HG02938 (cell line): ENCODE measurements at regions not wholly inside any gene's neighbourhood (a gene's known extent, or its start where the extent isn't known, plus 50 kb on each side); places are given as distances from the start of the nearest gene placed in this dataset.

ENCODE experiments used
- ATAC-seq: cut with Tn5 transposase; IDR thresholded peaks from one replicate; pipeline ENCODE4 v1.9.1; 2021; ENCODE audit warnings: mild to moderate bottlenecking, moderate library complexity; ENCODE audit not compliant: unreplicated experiment

DNA sequence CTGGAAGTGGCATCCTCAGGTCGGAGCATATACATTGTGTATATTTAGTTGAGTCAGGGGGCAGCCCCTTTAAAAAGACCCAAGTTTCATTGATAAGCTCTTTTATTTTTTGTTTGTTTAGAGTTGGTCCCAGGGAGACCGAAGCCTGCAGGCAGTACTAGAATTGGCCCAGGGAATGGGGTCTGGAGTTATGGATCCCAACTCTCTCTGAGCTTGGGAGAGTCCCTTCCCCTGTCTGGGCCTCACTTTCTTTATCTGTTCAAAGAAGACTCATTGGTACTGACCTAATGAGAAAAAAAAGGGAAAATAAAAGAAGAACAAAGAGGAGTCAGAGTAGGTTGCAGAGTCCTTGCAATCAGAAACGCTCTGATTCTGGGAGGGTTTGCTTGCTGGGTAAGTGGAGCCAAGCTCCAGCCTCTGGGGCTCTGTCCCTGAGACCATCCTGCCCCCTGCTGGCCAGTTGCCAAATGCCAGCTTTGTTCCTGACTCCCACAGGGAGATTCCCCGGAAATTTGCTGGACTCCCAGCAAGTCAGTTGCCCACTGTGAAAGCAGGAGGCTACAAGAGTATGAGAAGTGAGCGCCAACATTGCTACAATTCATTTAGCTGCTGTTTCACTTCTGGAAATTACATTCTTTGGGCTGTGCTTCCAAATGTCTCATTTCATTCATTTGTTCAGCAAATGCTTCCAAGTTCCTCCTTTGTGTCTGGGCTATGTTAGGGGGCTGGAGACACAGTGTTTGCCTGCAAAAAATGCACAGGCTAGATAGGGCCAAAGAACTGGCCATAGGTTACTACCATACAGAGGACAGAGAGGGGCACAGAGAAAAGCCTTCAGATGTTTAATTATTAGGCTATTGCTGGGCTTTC, 156.2 kb downstream of the MELK start:
- no peak for ATAC-seq

DNA sequence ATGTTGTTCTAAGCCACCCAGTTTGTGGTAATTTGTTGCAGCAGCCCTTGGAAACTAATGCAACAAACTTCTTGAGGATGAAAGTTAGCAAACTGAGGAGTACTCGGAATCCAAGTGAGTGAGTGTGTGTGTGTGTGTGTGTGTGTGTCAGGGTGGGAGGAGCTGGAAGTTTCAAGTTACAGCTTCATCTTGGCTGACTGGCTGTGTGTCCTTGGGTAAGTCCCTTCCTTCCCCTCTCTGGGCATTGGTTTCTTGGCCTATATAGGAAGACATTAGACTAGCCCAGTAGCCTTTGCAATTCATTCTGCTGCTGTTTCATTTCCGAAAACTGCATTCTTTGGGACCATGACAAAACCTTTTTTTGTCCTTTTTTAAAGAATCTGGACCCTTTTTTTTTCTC, 157.2 kb downstream of the MELK start:
- no peak for ATAC-seq

DNA sequence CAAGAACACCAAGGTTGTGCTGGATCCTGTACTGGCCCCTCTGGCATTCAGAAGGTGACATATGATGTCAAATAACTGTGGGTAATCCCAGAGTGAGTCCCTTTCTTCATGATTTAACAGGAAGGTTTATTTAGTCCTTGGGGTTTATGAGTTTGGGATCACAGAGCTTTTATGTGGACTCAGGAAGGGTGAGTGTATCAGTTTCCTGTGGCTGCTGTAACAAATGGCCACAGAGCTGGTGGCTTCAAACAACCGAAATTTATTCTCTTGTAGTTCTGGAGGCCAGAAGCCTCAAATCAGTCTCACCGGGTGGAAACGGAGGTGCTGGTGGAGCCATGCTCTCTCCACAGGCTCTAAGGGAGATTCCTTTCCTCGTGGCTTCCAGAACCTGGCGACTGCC, 157.7 kb downstream of the MELK start:
- no peak for ATAC-seq

DNA sequence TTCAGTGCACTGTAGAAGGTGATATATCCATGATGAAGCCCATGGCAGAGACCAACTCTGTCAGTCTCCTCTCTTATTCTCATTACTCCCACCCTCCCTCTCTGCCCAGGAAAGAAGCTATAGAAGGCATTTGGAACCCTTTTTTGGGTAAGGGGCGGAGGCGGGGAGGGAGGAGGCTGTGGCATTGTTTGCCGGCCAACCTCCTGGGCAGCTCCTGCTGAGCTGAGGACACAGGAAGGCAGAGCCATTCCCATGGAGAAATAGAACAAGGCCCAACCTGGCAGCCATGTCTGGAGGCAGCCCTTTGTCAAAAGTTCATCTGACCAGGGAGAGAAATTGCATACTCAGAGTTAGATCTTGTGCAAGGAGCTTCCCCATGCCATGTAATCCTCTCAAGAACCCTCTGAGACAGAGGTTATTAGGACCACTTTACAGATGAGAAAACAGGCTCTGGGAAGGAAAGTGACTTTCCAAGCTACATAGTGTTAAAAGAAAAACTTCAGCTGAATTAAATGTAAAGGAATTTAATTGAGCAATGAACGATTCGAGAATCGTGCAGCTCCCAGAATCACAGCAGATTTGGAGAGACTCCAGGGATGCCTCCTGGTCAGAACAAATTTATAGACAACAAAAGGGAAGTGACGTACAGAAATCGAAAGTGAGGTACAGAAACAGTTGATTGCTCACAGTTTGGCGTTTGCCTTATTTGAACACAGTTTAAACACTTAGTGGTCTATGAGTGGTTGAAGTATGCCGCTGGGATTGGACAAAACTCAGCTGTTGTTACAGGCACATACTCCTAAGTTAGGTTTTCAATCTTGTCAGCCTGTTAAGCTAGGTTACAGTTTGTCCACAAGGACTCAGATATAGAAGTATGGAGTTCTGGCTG, 158.6 kb downstream of the MELK start:
- ATAC-seq: no peak

DNA sequence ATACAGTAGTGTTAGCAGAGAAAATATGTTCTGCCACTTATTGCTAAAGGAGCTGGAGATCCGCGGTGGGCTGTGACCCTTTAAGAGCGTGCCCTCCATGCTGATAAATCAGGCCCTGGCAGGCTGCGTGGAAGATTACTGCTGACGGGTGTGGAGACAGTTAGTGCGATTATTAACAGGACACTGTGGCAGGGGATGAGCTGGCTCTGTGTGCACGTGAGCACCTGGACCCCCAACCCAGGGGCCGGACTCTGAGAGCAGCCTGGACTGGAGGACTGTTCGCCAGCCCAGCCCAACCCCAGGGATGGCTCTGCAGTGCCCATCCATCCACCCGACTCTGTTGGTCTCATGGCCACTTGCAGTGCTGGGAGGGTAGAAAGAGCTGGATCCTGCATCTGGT, 162.0 kb downstream of the MELK start:
- no peak for ATAC-seq

DNA sequence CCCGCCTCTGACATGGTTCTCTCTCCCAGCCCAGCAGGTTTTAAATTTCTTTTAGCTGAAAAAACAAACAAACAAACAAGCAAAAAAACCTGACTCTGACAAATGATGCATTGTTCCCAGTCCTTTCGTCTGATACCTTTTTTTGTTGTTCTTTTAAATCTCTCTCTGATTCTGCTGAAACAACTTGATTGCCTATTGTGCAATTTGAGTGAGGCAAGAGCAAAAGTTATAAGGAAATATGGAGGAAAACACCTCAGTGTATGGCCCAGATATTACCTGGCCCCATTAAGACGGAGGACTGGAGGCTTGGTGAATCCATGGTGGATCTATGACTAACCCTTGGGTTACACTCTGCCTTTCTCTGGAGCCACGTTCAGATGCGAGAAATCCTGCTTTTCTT, 164.0 kb downstream of the MELK start:
- ATAC-seq: no peak

DNA sequence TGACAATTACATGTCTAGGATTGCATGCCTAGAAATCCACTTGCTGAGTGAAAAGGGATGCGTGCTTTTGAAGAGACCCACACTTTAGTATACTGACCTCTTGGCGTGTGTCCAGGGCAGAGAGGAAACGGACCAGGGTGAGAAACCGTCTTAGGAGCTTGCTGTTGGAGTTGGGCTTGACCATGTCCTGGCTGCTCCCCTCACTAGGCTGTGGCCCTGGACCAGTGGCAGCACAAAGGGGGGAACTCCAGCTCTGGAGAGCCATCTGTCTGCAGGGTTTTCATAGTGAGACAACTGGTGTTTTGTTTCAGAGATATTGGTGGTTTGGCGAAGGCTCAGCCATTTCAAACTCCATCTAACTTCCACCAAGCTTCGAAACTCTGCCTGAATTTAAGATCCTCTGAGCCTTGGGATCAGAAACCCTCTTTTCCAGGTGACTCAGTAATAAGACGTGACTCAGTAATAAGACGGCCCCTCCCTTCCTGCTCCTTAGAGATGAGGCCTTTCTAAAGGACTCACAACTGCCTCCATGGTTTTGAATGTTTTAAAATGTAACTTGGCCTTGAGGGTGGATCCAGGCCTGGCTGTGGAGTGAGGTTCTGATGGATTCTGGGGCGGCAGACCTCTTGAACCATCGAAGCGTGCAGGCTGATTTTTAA, 165.8 kb downstream of the MELK start:
- no peak for ATAC-seq

DNA sequence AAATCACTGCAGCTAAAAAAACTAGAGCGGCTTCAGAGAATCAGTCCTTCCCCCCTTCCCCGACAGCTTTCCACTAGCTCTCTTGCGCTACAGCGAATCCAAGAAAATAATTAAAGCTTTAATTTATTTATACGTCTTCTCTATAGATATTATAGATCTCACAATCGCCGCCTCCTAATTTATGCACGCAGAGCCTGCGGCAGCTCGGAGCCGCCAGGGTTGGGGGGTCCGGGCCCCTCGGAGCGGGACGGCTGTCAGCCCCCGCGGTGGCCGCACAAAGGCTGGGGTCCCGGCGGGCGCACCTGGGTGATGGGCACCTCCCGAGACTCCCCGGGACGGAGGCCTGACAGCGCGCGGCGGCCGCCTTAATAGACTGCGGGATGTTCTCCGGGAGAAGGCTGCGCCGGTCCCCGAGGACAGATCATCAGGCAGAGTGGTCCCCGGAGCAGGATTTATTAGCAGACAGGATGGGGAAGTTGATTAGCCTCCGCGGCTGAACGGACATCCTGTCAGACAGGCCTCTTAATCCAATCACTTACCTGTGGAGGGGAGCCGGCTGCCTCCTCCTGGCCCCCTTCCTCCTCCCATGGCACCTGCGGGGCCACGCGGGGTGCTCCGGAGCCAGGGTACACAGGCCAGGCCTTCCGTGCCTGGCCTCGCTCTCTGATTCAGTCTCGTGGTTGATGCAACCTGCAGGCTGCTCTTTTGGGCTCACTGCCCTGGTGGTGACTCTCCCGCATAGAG, 166.8 kb downstream of the MELK start:
- no peak for ATAC-seq

DNA sequence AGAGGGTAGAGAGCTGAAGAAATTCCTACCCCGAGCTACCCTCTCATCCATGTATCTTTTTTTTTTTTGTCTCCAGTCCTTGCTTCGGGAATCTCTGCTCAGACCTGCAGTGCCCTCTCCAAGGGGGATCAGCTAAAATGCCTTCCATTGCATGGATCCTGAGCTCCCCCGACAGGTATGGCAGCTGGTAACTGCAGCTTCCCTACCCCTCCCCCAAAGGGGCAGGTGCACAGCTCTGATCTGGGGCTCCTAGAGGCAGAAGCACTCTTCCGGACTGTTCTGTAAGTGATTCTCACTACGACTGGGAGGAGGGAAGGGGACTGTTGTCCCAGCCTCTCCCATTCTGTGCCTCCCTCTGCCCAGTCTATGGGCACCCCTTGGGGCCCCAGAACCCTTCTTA, 169.6 kb downstream of the MELK start:
- ATAC-seq: no peak

DNA sequence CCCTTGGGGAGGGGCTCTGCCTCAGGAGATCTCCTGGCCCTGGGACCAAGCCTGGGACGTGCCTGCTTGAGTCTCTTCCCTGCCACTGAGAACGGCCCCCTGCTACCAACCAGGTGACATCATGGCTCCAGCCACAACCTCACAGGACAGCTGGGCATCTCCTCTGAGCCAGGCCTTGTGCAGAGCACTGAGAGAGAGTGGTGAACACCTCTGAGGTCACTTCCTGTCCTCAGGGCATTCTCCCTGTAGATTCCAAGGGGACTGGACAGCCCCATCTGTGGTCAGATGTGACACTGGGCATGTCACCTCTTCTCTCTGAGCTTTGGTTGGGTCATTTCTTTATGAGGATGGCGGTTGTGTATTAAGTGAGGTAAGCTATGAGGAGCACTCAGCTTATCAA, 172.0 kb downstream of the MELK start:
- no peak for ATAC-seq

DNA sequence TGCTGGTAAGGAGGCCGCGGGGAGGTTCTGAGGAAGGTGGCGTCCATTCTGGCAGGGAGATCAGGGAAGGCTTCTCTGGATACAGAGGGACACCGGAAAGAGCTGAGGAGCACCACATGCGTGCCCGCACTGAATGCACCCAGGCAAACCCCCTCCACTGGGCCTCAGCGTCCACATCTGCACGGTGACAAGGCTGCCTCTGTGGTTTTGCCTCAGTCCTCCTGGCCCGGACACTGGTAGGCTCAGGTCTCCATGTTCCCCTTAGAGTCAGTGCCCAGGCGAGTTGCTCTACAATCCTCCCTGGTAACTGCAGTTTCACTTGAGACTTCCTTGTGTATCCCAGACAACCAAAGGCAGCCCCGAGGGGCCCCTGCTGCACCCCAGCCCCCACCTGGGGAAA, 173.3 kb downstream of the MELK start:
- no peak for ATAC-seq

DNA sequence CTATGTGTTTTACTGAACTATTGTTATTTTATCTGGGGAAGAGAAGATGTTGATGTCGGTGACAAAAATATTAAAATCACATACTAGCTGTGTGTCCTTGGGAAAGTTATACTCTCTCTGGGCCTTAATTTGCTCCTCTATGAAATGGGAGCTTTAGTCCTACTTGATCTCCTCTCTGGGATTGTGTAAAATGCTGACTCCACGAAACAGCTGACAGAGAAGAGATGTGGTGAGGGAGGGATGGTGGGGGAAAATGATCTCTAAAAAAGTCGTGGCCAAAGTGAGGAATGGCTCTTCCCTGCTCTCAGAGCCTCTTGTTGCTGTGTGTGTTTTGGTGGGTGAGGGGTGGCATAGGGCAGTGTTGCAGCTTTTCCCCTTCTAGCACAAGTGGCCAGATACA, 173.7 kb downstream of the MELK start:
- ATAC-seq: no peak

DNA sequence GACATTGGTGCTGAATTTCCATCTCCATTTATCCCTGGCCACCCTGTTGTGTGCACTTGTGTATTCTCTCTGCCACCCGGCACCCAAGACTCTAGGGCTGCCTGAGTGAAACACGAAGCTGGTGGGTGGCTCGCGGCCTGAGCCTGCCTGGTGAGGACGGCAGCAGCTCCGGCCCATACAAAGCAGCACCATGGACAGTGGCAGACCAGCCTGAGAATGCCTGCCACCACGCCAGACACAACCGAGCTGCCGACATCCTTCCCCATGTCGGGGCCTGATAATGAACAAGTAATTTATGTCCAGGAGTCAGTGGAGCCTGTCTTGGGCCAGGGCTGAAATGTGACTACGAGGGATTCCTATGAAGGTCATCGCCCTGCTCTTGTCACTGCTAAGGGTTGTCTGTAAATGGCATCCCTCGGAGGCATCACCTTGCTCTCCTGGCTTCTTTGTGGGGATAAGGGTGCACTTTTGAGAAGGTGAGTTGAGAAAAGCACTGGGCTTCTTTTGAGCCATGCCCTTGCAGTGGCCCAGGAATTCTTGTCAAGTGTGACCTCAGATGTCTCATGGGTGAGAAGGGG, 175.7 kb downstream of the MELK start:
- ATAC-seq: no peak

DNA sequence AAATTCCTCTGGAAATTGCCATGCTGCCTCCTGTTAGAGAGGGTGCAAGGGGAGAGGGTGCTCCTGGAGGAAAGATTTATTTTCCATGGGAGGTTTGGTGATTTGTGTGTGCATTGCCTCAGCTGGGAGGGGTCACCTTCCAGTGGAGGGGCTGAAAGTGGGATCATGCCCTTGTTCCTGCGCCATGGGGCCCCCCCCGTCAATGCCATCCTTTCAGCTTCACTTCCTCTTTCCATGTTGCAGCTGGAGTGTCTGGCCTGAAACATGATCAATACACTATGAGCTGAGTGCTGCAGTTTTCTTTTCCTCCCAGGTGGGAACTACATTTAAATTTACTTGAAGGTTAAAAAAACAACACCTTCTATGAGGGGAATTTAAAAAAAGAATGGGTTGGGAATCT, 176.8 kb downstream of the MELK start:
- ATAC-seq: no peak

DNA sequence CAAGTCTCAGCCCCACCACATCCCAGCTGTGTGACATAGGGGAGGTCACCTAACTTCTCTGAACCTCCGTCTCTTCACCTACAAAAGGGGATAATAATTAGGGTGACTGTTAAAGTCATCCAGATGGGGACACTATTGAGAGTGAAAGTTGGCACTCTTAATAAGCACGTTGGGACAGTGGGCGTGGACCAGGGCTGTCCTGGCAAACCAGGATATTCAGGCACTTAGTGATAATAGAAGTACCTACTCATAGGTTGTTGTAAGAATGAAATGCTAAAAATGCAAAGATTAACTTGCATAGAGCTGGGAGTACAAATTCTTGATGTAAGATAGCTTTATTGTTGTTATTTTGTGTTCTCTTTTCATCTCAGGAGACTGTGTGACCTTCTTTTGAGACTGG, 177.9 kb downstream of the MELK start:
- ATAC-seq: no peak

DNA sequence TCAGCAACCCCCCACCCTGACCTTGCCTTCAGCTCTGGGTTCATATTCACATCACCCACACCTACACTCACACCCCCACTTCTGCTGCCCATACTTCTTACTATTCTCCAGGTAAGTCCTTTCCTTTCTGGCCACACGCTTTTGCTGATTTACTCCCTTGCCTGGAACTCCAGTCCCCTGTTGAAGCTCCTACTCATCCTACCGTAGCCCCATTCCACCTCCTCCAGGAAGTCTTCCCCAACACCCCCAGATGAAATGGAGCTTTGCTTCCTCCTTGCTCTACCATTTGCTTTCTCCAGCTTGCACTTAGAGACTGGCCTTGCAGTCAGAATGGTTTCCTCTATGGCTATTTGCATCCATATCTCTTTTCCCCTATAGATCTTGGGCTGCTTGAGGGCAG, 182.3 kb downstream of the MELK start:
- no peak for ATAC-seq

DNA sequence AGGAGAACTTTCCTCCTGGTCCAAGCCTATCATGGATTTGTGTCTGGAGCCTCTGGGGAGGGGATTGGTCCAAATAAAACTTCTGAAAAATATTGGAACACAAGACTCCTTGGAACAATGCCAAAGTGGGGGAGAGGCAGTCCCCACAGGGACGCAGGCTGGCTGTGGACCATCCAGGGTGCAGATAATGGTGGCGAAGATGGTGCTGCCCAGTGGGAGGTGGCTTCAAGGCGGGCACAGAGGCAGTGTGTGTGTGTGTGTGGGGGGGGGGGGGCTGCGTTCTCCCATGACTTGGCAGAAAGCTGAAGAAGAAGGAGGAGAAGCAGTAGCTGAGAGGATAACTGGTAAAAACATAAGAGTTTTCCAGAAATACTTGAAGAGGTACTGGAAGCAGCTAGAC, 186.4 kb downstream of the MELK start:
- ATAC-seq: no peak

DNA sequence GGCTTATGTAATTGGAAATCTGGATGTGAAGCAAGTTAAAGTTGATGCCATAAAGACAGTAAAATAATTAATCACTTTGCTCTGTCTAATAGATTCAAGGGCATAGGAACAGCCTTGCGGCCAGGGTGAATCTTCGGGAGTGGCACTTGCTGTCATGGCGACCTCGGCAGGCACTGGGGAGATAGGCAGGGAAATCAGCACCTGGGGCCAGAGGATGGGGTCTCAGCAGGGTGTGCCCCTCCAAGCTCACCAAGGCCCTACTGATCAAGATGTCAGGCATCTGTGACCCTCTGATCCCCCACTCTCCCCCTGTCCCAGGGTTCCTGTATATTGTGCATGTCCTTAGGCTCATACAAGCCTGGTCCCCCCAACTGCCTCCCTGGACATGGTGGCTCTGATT, 187.3 kb downstream of the MELK start:
- no peak for ATAC-seq

DNA sequence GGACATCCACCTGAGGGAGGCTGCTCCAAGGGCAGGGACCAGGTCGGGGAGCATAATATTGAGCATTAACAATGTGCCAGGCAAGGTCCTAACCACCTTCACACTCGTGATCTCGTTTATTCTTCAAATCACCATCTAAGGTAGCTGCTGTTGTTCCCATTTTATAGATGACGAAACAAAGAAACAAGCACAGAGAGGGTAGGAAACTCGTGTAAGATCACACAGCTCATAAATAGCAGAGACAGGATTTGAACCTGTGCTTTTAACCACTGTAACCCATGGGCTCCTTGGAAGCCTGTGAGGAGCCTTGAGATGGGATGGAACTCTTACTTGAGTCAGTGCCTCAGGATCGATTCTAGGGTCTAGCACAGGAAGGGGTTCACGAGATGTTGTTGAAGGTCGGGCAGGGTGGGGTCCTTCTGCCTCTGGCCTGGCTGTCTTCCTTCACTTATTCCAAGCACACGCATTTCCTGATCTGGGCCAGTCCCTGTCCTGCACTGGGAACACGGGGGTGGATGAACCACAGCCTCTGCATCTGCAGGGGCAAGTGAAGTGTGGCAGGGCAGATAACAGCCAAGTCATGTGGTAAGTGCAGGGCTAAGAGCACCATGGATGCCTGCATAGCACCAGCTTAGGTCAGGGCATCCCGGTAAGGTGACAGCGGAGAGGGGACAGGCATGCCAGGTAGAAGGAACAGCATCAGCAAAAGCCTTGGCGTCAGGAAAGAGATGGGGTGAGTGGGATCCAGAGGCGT, 188.1 kb downstream of the MELK start:
- ATAC-seq: no peak

DNA sequence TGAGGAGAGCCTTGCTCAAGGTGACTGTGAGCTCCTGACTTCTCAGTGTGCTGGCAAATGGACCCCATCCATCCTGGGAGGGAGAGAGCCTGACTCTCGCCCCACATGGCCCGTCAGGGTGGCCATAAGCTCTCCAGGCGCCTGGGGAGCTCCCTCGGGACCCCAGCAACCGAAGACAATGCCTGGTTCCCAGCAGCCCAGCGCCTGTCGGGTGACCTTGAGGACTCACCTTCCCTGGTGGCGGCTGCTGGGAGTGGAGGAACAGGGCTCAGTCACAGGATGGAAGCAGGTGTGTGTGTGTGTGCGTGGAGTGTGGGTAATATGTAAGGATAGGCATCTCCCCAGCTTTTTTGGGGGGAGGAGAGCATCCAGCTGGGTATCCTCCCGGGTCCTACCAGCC, 190.3 kb downstream of the MELK start:
- no peak for ATAC-seq
